Testis (tissue), 2 donors: ENCODE measurements at regions not wholly inside any gene's neighbourhood (a gene's known extent, or its start where the extent isn't known, plus 50 kb on each side); places are given as distances from the start of the nearest gene placed in this dataset.

ENCODE experiments used
- DNase-seq: peaks from one replicate; pipeline ENCODE4 v3.0.0-alpha.2; 2019
- H3K27ac ChIP-seq, 2 donors: fragments of 200-600 bp; sonication (generic); one replicate each; pipeline ENCODE4 v1.5.1; 2019
- H3K27me3 ChIP-seq: fragments of 200-600 bp; sonication (generic); one replicate; pipeline ENCODE4 v1.5.1; 2019
- H3K36me3 ChIP-seq: fragments of 200-600 bp; sonication (generic); one replicate; pipeline ENCODE4 v1.5.1; 2017; ENCODE audit warnings: low read depth; ENCODE audit errors: missing control alignments
- H3K4me1 ChIP-seq: fragments of 200-600 bp; sonication (generic); one replicate; pipeline ENCODE4 v1.5.1; 2019
- H3K4me3 ChIP-seq, 2 donors: fragments of 200-600 bp; sonication (generic); one replicate each; pipeline ENCODE4 v1.5.1; 2017 to 2019
- H3K9me3 ChIP-seq: fragments of 200-600 bp; sonication (generic); one replicate; pipeline ENCODE4 v1.5.1; 2017
- CTCF ChIP-seq, 3 experiments: fragments of 450-650 bp in 2 of 3; fragments of 200-600 bp in 1 of 3; sonication (generic) in 1 of 3; IDR thresholded peaks; one replicate each; pipeline ENCODE4 v1.5.1; 2016 to 2019; ENCODE audit warnings: antibody characterized with exemption in 3 of 3, mild to moderate bottlenecking in 2 of 3, moderate library complexity in 1 of 3
- POLR2A ChIP-seq: fragments of 450-650 bp; IDR thresholded peaks from one replicate; pipeline ENCODE4 v1.6.1; 2017; ENCODE audit warnings: antibody characterized with exemption, mild to moderate bottlenecking, moderate library complexity
- WGBS, 2 donors: methylation state at CpG; one replicate each; pipeline ENCODE4 v1.1.5; 2018; 5-methylcytosine and 5-hydroxymethylcytosine counted together
- intact Hi-C: fragments of 100-400 bp; cut with DNase I; formaldehyde crosslinking; loops from one replicate; pipeline ENCODE4 v1.15.1; 2023; ENCODE audit warnings: low total_unique reads

- Histone ChIP-seq H3K27ac (no peak overlapping the region), H3K36me3 (no peaks in the 10 kb centered on the region), H3K9me3 (no peaks in the 10 kb centered on the region), H3K4me3 (no peak overlapping the region), H3K27me3 (no peaks in the 10 kb centered on the region), H3K4me1 (no peaks in the 10 kb centered on the region)
- TF ChIP-seq CTCF (IDR thresholded peaks at IDR 0.05): no peak
- WGBS, 2 donors: 85 to 87% methylated on average over 5 of the region's 5 CpGs
- no peak for DNase-seq
- intact Hi-C loops: no loop called here
Measured at GRCh38 chr12:115074617-115075016, 390.6 kb upstream of the TBX3 start.

GRCh38 chr12:115072712-115073111 is 388.7 kb upstream of the TBX3 start:
- no peak overlapping the region for H3K4me3 ChIP-seq
- WGBS, 2 donors: 66 to 70% methylated on average over 10 of the region's 10 CpGs
- H3K27ac ChIP-seq: no peak overlapping the region
- TF ChIP-seq POLR2A: no peak
- no peak for TF ChIP-seq CTCF (IDR thresholded peaks at IDR 0.05)
- H3K36me3 ChIP-seq: no peaks in the 10 kb centered on the region
- intact Hi-C loops: no loop called here
- H3K9me3 ChIP-seq: no peaks in the 10 kb centered on the region
- H3K4me1 ChIP-seq: no peaks in the 10 kb centered on the region
- no peak for DNase-seq
- H3K27me3 ChIP-seq: no peaks in the 10 kb centered on the region

- TF ChIP-seq POLR2A (no peak), CTCF (IDR thresholded peaks at IDR 0.05) (no peak)
- Histone ChIP-seq H3K36me3 (no peaks in the 10 kb centered on the region), H3K27me3 (no peaks in the 10 kb centered on the region), H3K4me3 (no peak overlapping the region), H3K27ac (no peak overlapping the region), H3K9me3 (no peaks in the 10 kb centered on the region), H3K4me1 (no peaks in the 10 kb centered on the region)
- intact Hi-C loops: no loop called here
- no peak for DNase-seq
- 90 to 95% methylated on average over 2 of the region's 2 CpGs for WGBS, 2 donors
Measured at GRCh38 chr12:115070313-115070712, 386.3 kb upstream of the TBX3 start.

GRCh38 chr12:115064296-115064695 is 380.3 kb upstream of the TBX3 start:
- no peak for DNase-seq
- intact Hi-C loops: no loop called here
- Histone ChIP-seq H3K4me3 (no peak overlapping the region), H3K4me1 (no peaks in the 10 kb centered on the region), H3K27me3 (no peaks in the 10 kb centered on the region), H3K36me3 (no peaks in the 10 kb centered on the region), H3K9me3 (no peaks in the 10 kb centered on the region), H3K27ac (no peak overlapping the region)
- TF ChIP-seq CTCF (IDR thresholded peaks at IDR 0.05) (no peak), POLR2A (no peak)
- WGBS, 2 donors: 91 to 98% methylated on average over 2 of the region's 2 CpGs

GRCh38 chr12:115062741-115063140 is 378.8 kb upstream of the TBX3 start:
- no peaks in the 10 kb centered on the region for H3K27me3 ChIP-seq
- no peak for TF ChIP-seq CTCF (IDR thresholded peaks at IDR 0.05)
- no peak for TF ChIP-seq POLR2A
- no peaks in the 10 kb centered on the region for H3K9me3 ChIP-seq
- no peaks in the 10 kb centered on the region for H3K4me1 ChIP-seq
- no peak overlapping the region for H3K4me3 ChIP-seq
- WGBS, 2 donors: 77 to 82% methylated on average over 5 of the region's 5 CpGs
- intact Hi-C loops: no loop called here
- DNase-seq: no peak
- H3K36me3 ChIP-seq: no peaks in the 10 kb centered on the region
- no peak overlapping the region for H3K27ac ChIP-seq
